ENCODE measurements at regions not wholly inside any gene's neighbourhood (a gene's known extent, or its start where the extent isn't known, plus 50 kb on each side); places are given as distances from the start of the nearest gene placed in this dataset.

DNA sequence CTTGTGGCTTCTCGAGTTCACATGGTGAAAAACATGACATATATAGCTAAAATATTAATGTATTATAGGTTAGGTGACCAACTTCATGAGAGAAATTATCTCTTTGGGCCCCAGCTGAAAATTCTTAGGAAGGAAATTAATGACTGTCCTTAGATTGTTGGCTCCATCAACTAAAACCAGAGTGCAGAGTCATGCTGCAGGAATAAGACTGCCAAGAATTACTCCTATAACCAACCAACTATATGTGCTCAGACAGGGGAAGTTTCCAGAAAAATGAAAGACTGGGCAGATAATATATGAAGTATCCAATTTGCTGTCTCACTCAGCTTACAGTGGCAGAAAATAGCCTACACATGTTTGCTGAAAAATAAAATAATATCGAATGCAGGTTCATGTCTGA lies 71.0 kb upstream of the TMEFF2 start:
- no peak for TF ChIP-seq CTCF (IDR thresholded peaks at IDR 0.05)
- TF ChIP-seq EZH2 (IDR thresholded peaks at IDR 0.05; ENCODE audit: borderline replicate concordance, insufficient read depth, low read depth, low read length, poor library complexity, severe bottlenecking): no peak

Data from B cell (primary cell).